Activated CD4-positive, alpha-beta T cell treated with anti-CD3 and anti-CD28 coated beads, Interleukin-2, amount 50 U/mL, for 48 hours (primary cell): ENCODE measurements at regions not wholly inside any gene's neighbourhood (a gene's known extent, or its start where the extent isn't known, plus 50 kb on each side); places are given as distances from the start of the nearest gene placed in this dataset.

Source experiments
- DNase-seq, 2 experiments: peaks; one replicate each; pipeline ENCODE4 v3.0.0-alpha.2; 2020

DNA sequence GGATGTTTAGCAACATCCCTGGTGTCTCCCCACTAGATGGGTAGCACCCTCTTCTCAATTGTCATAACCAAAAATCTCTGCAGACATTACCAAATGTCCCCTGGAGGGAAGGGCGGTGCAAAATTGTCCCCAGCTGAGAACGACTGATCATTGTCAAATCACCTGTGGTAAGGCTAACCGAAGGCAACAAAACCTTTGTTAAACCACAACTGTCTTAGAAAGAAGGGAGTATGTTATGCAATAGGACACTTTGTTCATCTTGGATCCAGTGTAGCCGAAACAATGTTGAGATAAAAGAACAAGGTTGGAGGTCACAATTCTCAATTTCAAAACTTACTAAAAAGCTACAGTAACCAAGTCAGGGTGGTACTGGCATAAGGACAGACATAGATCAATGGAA lies 50.3 kb upstream of the ST3GAL5 start:
- no peak for DNase-seq
